Neural cell (in vitro differentiated cells): ENCODE measurements at regions not wholly inside any gene's neighbourhood (a gene's known extent, or its start where the extent isn't known, plus 50 kb on each side); places are given as distances from the start of the nearest gene placed in this dataset.
"Not testable (repeated sequence)": the region's sequence is repeated elsewhere in the genome, so short reads cannot be mapped to it uniquely, and the experiment has no call there.

Experiments used
- H2AFZ ChIP-seq: fragments of 200-600, 300-800 bp; sonication (generic), shearing (Covaris generic); 2 replicates; pipeline ENCODE4 v1.6.0; 2014; ENCODE audit warnings: low read depth, mild to moderate bottlenecking, antibody characterized with exemption, low read length, moderate library complexity
- H3F3A ChIP-seq: fragments of 200-600 bp; shearing (Covaris generic); 2 replicates; pipeline ENCODE4 v1.6.1; 2016; ENCODE audit warnings: mild to moderate bottlenecking, moderate library complexity, mixed read lengths, antibody characterized with exemption, low read length; ENCODE audit not compliant: insufficient read depth, poor library complexity, severe bottlenecking
- H3K27ac ChIP-seq: fragments of 200-600, 300-800 bp; sonication (generic), shearing (Covaris generic); 2 replicates; pipeline ENCODE4 v1.5.1; 2014; ENCODE audit warnings: mild to moderate bottlenecking, low read length, moderate library complexity
- H3K27me3 ChIP-seq: fragments of 300-800, 200-600 bp; sonication (generic), shearing (Covaris generic); 2 replicates; pipeline ENCODE4 v1.6.0; 2014; ENCODE audit warnings: mild to moderate bottlenecking, low read depth, low read length, moderate library complexity; ENCODE audit not compliant: insufficient read depth
- H3K36me3 ChIP-seq: fragments of 300-800, 200-600 bp; sonication (generic), shearing (Covaris generic); 2 replicates; pipeline ENCODE4 v1.5.1; 2014; ENCODE audit warnings: mild to moderate bottlenecking, antibody characterized with exemption, low read length, moderate library complexity; ENCODE audit not compliant: insufficient read depth
- H3K4me2 ChIP-seq: fragments of 300-800, 200-600 bp; sonication (generic), shearing (Covaris generic); 2 replicates; pipeline ENCODE4 v1.6.0; 2014; ENCODE audit warnings: mild to moderate bottlenecking, low read length
- H3K4me3 ChIP-seq: fragments of 300-800, 200-600 bp; sonication (generic), shearing (Covaris generic); 2 replicates; pipeline ENCODE4 v1.5.1; 2014; ENCODE audit warnings: mild to moderate bottlenecking, low read length, moderate library complexity
- H3K79me2 ChIP-seq: fragments of 200-600 bp; shearing (Covaris generic); replicated peaks from 2 replicates; pipeline ENCODE4 v1.6.0; 2014; ENCODE audit warnings: mild to moderate bottlenecking, low read length, moderate library complexity; ENCODE audit not compliant: insufficient read depth
- H3K9ac ChIP-seq: fragments of 300-800, 200-600 bp; sonication (generic), shearing (Covaris generic); 2 replicates; pipeline ENCODE4 v1.6.1; 2016; ENCODE audit warnings: mild to moderate bottlenecking, low read length, mixed read lengths
- H3K9me2 ChIP-seq: fragments of 200-600 bp; shearing (Covaris generic); 2 replicates; pipeline ENCODE4 v1.6.1; 2016; ENCODE audit warnings: mild to moderate bottlenecking, low read length, mixed read lengths; ENCODE audit not compliant: insufficient read depth
- H3K9me3 ChIP-seq: fragments of 200-600, 300-800 bp; sonication (generic), shearing (Covaris generic); 2 replicates; pipeline ENCODE4 v1.6.1; 2016; ENCODE audit warnings: mild to moderate bottlenecking, mixed run types, low read length, moderate library complexity, mixed read lengths
- H4K20me1 ChIP-seq: fragments of 200-600 bp; shearing (Covaris generic); 2 replicates; pipeline ENCODE4 v1.6.1; 2016; ENCODE audit warnings: mild to moderate bottlenecking, mixed run types; ENCODE audit not compliant: insufficient read depth
- EP300 ChIP-seq: fragments of 450-650 bp; conservative IDR thresholded peaks from 2 replicates; pipeline ENCODE4 v1.6.1; 2014; ENCODE audit warnings: antibody characterized with exemption, mild to moderate bottlenecking, moderate library complexity; ENCODE audit not compliant: poor library complexity, severe bottlenecking
- EZH2 ChIP-seq: fragments of 200-600, 300-800 bp; shearing (Covaris generic), sonication (generic); IDR thresholded peaks from 2 replicates; pipeline ENCODE4 v1.6.1; 2014; ENCODE audit warnings: antibody characterized with exemption, low read length, borderline replicate concordance, mild to moderate bottlenecking; ENCODE audit not compliant: insufficient read depth, poor library complexity, severe bottlenecking
- MXI1 ChIP-seq: fragments of 450-650 bp; conservative IDR thresholded peaks from 2 replicates; pipeline ENCODE4 v1.6.1; 2014; ENCODE audit warnings: antibody characterized with exemption, mild to moderate bottlenecking; ENCODE audit not compliant: poor library complexity, severe bottlenecking
- POLR2AphosphoS5 ChIP-seq: IDR thresholded peaks from 2 replicates; pipeline ENCODE4 v1.6.1; 2012
- RAD21 ChIP-seq: fragments of 450-650 bp; conservative IDR thresholded peaks from 2 replicates; pipeline ENCODE4 v1.6.1; 2014; ENCODE audit warnings: antibody characterized with exemption, mild to moderate bottlenecking, moderate library complexity
- SMC3 ChIP-seq: fragments of 450-650 bp; conservative IDR thresholded peaks from 2 replicates; pipeline ENCODE4 v1.6.1; 2014; ENCODE audit warnings: antibody characterized with exemption, mild to moderate bottlenecking, moderate library complexity; ENCODE audit not compliant: poor library complexity
- TAF1 ChIP-seq: IDR thresholded peaks from 2 replicates; pipeline ENCODE4 v1.6.1; 2012; ENCODE audit warnings: low read depth
- TF ChIP-seq, protein P1 (sequence below): fragments of 450-650 bp; IDR thresholded peaks from 2 replicates; pipeline ENCODE4 v1.5.1; 2014; ENCODE audit warnings: antibody characterized with exemption, mild to moderate bottlenecking, moderate library complexity; ENCODE audit not compliant: poor library complexity, severe bottlenecking
- TF ChIP-seq, protein P2 (sequence below): IDR thresholded peaks from 2 replicates; pipeline ENCODE4 v1.6.1; 2012; ENCODE audit warnings: borderline replicate concordance

DNA sequence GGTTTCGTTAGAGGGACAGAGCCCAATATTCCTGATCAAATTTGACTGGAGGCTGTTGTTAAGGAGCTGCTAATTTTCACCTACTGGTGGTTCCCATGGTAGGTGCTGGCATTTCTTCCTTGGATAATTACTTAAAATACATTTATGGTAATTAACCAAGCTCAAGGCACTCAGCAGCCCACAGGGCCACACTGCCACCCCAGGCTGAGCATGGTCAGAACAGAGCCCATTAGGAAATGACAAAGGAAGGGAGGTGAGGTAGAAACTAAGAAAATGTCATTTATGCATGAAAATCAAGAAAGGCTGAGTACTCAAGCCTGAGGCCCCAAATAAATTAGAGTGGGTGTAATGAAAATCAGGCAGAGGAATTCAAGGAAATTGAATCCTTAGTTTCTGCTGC lies 510.2 kb upstream of the GYPC start:
- TF ChIP-seq TAF1 (no peak), EZH2 (no peak), POLR2AphosphoS5 (no peak), MXI1 (no peak), RAD21 (no peak), SMC3 (no peak), EP300 (no peak)
- TF ChIP-seq, protein P1, sequence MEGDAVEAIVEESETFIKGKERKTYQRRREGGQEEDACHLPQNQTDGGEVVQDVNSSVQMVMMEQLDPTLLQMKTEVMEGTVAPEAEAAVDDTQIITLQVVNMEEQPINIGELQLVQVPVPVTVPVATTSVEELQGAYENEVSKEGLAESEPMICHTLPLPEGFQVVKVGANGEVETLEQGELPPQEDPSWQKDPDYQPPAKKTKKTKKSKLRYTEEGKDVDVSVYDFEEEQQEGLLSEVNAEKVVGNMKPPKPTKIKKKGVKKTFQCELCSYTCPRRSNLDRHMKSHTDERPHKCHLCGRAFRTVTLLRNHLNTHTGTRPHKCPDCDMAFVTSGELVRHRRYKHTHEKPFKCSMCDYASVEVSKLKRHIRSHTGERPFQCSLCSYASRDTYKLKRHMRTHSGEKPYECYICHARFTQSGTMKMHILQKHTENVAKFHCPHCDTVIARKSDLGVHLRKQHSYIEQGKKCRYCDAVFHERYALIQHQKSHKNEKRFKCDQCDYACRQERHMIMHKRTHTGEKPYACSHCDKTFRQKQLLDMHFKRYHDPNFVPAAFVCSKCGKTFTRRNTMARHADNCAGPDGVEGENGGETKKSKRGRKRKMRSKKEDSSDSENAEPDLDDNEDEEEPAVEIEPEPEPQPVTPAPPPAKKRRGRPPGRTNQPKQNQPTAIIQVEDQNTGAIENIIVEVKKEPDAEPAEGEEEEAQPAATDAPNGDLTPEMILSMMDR = no peak
- TF ChIP-seq, protein P2, sequence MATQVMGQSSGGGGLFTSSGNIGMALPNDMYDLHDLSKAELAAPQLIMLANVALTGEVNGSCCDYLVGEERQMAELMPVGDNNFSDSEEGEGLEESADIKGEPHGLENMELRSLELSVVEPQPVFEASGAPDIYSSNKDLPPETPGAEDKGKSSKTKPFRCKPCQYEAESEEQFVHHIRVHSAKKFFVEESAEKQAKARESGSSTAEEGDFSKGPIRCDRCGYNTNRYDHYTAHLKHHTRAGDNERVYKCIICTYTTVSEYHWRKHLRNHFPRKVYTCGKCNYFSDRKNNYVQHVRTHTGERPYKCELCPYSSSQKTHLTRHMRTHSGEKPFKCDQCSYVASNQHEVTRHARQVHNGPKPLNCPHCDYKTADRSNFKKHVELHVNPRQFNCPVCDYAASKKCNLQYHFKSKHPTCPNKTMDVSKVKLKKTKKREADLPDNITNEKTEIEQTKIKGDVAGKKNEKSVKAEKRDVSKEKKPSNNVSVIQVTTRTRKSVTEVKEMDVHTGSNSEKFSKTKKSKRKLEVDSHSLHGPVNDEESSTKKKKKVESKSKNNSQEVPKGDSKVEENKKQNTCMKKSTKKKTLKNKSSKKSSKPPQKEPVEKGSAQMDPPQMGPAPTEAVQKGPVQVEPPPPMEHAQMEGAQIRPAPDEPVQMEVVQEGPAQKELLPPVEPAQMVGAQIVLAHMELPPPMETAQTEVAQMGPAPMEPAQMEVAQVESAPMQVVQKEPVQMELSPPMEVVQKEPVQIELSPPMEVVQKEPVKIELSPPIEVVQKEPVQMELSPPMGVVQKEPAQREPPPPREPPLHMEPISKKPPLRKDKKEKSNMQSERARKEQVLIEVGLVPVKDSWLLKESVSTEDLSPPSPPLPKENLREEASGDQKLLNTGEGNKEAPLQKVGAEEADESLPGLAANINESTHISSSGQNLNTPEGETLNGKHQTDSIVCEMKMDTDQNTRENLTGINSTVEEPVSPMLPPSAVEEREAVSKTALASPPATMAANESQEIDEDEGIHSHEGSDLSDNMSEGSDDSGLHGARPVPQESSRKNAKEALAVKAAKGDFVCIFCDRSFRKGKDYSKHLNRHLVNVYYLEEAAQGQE = no peak
- Histone ChIP-seq H3K36me3 (no peaks in the 10 kb centered on the region), H3K9me3 (no peaks in the 10 kb centered on the region), H4K20me1 (no peaks in the 10 kb centered on the region), H3K27ac (no peak overlapping the region), H3K27me3 (no peaks in the 10 kb centered on the region), H3K79me2 (no peaks in the 10 kb centered on the region), H3F3A (no peaks in the 10 kb centered on the region), H3K9me2 (no peaks in the 10 kb centered on the region), H3K4me2 (no peak overlapping the region), H3K4me3 (no peak overlapping the region), H3K9ac (no peak overlapping the region), H2AFZ (no peak overlapping the region)

DNA sequence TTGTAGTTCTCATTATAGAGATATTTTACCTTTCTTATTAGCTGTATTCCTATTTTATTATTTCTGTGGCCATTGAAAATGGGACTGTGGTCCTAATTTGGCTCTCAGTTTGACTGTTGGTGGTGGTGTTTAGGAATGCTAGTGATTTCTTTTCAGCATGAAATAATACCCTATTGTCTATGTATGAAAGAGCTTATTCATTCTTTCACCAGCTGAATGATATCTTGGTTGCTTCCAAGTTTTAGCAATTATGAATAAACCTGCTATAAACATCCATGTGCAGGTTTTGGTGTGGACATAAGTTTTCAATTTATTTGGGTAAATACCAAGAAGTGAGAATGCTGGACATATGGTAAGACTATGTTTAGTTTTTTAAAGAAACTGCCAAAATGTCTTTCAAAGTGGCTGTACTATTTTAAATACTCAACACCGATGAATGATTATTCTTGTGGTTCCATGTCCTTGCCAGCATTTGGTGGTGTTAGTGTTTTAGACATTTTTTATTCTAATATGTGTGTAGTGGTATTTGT lies 501.6 kb upstream of the GYPC start:
- Histone ChIP-seq H3K4me2 (no peak overlapping the region), H3F3A (no peaks in the 10 kb centered on the region), H2AFZ (no peak overlapping the region), H4K20me1 (no peaks in the 10 kb centered on the region), H3K27me3 (no peaks in the 10 kb centered on the region), H3K79me2 (no peaks in the 10 kb centered on the region), H3K36me3 (no peaks in the 10 kb centered on the region), H3K9ac (no peak overlapping the region), H3K4me3 (no peak overlapping the region), H3K9me2 (no peaks in the 10 kb centered on the region), H3K9me3 (no peaks in the 10 kb centered on the region), H3K27ac (no peak overlapping the region)
- TF ChIP-seq, protein P1 = no peak
- TF ChIP-seq EZH2 (no peak), TAF1 (no peak), SMC3 (no peak), EP300 (no peak), RAD21 (no peak), MXI1 (no peak), POLR2AphosphoS5 (no peak)
- TF ChIP-seq, protein P2 = no peak

DNA sequence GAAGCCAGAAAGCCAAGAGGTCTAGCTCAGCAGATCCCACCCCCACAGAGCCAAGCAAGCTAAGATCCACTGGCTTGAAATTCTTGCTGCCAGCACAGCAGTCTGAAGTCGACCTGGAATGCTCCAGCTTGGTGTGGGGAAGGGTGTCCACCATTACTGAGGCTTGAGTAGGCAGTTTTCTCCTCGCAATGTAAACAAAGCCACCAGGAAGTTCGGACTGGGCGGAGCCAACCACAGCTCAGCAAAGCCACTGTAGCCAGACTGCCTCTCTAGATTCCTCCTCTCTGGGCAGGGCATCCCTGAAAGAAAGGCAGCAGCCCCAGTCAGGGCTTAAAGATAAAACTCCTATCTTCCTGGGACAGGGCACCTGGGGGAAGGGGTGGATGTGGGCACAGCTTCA lies 495.0 kb upstream of the GYPC start:
- H3K4me3 ChIP-seq, H3K36me3 ChIP-seq, H3K4me2 ChIP-seq, H4K20me1 ChIP-seq, H2AFZ ChIP-seq, H3F3A ChIP-seq, H3K9me2 ChIP-seq, H3K79me2 ChIP-seq, H3K27ac ChIP-seq, H3K9ac ChIP-seq, H3K9me3 ChIP-seq, H3K27me3 ChIP-seq: not testable (repeated sequence)
